Epithelial cell of prostate (primary cell): ENCODE measurements at regions not wholly inside any gene's neighbourhood (a gene's known extent, or its start where the extent isn't known, plus 50 kb on each side); places are given as distances from the start of the nearest gene placed in this dataset.

Experiments used
- DNase-seq: peaks from one replicate; pipeline ENCODE4 v3.0.0-alpha.2; 2011; ENCODE audit warnings: low read depth, low spot score
- H3K27ac ChIP-seq: fragments of 450-650 bp; 2 replicates; pipeline ENCODE4 v1.5.1; 2017; ENCODE audit warnings: mild to moderate bottlenecking

GRCh38 chr14:53533384-53533970 lies 380.4 kb upstream of the DDHD1 start:
- H3K27ac ChIP-seq, result no peak overlapping the region
- DNase-seq, result no peak

GRCh38 chr14:53532853-53533252 lies 379.7 kb upstream of the DDHD1 start:
- H3K27ac ChIP-seq, result no peak overlapping the region
- no peak for DNase-seq

- DNase-seq, result no peak
- no peak overlapping the region for H3K27ac ChIP-seq
Measured at GRCh38 chr14:53531730-53532129, 378.6 kb upstream of the DDHD1 start.

- no peak overlapping the region for H3K27ac ChIP-seq
- DNase-seq, result no peak
Measured at GRCh38 chr14:53531156-53531555, 378.0 kb upstream of the DDHD1 start.

- H3K27ac ChIP-seq, result no peak overlapping the region
- no peak for DNase-seq
Measured at GRCh38 chr14:53529519-53529918, 376.4 kb upstream of the DDHD1 start.

- no peak overlapping the region for H3K27ac ChIP-seq
- no peak for DNase-seq
Measured at GRCh38 chr14:53528185-53528671, 375.1 kb upstream of the DDHD1 start.

- no peak overlapping the region for H3K27ac ChIP-seq
- no peak for DNase-seq
Measured at GRCh38 chr14:53526200-53526599, 373.1 kb upstream of the DDHD1 start.

GRCh38 chr14:53525608-53526007 lies 372.5 kb upstream of the DDHD1 start:
- H3K27ac ChIP-seq, result no peak overlapping the region
- DNase-seq, result no peak

GRCh38 chr14:53524391-53524790 lies 371.3 kb upstream of the DDHD1 start:
- no peak for DNase-seq
- H3K27ac ChIP-seq, result no peak overlapping the region

- H3K27ac ChIP-seq, result no peak overlapping the region
- no peak for DNase-seq
Measured at GRCh38 chr14:53523226-53523625, 370.1 kb upstream of the DDHD1 start.

- no peak for DNase-seq
- no peak overlapping the region for H3K27ac ChIP-seq
Measured at GRCh38 chr14:53520078-53520928, 367.2 kb upstream of the DDHD1 start.

- no peak for DNase-seq
- no peak overlapping the region for H3K27ac ChIP-seq
Measured at GRCh38 chr14:53519137-53519536, 366.0 kb upstream of the DDHD1 start.

- DNase-seq, result no peak
- H3K27ac ChIP-seq, result no peak overlapping the region
Measured at GRCh38 chr14:53517270-53517960, 364.3 kb upstream of the DDHD1 start.

GRCh38 chr14:53516261-53516774 lies 363.2 kb upstream of the DDHD1 start:
- DNase-seq, result no peak

GRCh38 chr14:53515276-53515675 lies 362.2 kb upstream of the DDHD1 start:
- H3K27ac ChIP-seq, result no peak overlapping the region
- no peak for DNase-seq

More at GRCh38 chr14:53516261-53516774, 363.2 kb upstream of the DDHD1 start:
- peak overlapping the region; percentile 10 for H3K27ac ChIP-seq

- DNase-seq, result no peak
- no peak overlapping the region for H3K27ac ChIP-seq
Measured at GRCh38 chr14:53514197-53514596, 361.1 kb upstream of the DDHD1 start.

- DNase-seq, result peak; percentile 39
- peak overlapping the region; percentile 95 for H3K27ac ChIP-seq
Measured at GRCh38 chr14:53510281-53510912, 357.3 kb upstream of the DDHD1 start.

GRCh38 chr14:53509276-53510244 lies 356.4 kb upstream of the DDHD1 start:
- H3K27ac ChIP-seq, result peak overlapping the region; percentile 95
- peak; percentile 96 for DNase-seq
